A673 (cell line): ENCODE measurements at regions not wholly inside any gene's neighbourhood (a gene's known extent, or its start where the extent isn't known, plus 50 kb on each side); places are given as distances from the start of the nearest gene placed in this dataset.

ENCODE experiments used
- CTCF ChIP-seq: fragments of 300-800, 200-600 bp; sonication (generic); conservative IDR thresholded peaks from 2 replicates; pipeline ENCODE4 v1.5.1; 2017; ENCODE audit warnings: low read depth, mild to moderate bottlenecking, antibody characterized with exemption, low read length, moderate library complexity, mixed read lengths
- EZH2 ChIP-seq: fragments of 200-600 bp; sonication (generic); IDR thresholded peaks from 2 replicates; pipeline ENCODE4 v1.6.1; 2017; ENCODE audit warnings: borderline replicate concordance, low read depth, mild to moderate bottlenecking, mixed read lengths, antibody characterized with exemption, low read length; ENCODE audit not compliant: poor library complexity, severe bottlenecking

- no peak for TF ChIP-seq CTCF
- TF ChIP-seq EZH2 = no peak
Measured at GRCh38 chr6:94269256-94269655, 849.9 kb upstream of the EPHA7 start.
